ENCODE measurements at regions not wholly inside any gene's neighbourhood (a gene's known extent, or its start where the extent isn't known, plus 50 kb on each side); places are given as distances from the start of the nearest gene placed in this dataset.

GRCh38 chr14:58731465-58732293 is 93.9 kb downstream of the DACT1 start:
- H3K9me3 ChIP-seq: no peaks in the 10 kb centered on the region
- TF ChIP-seq POLR2A (IDR thresholded peaks at IDR 0.05) (no peak), POLR2AphosphoS5 (IDR thresholded peaks at IDR 0.05) (no peak), CTCF (IDR thresholded peaks at IDR 0.05) (no peak)
- H3K36me3 ChIP-seq: no peaks in the 10 kb centered on the region
- intact Hi-C loops (cut with DNase I): no loop called here
- H3K27me3 ChIP-seq (replicated peaks; ENCODE audit: insufficient read depth): no peaks in the 10 kb centered on the region
- no peaks in the 10 kb centered on the region for H3K4me1 ChIP-seq (replicated peaks)
- H3K4me3 ChIP-seq: no peak overlapping the region
- no peak overlapping the region for H3K27ac ChIP-seq
- no peak for DNase-seq (ENCODE audit: low spot score)
- WGBS: 82% methylated on average over 2 of the region's 2 CpGs

GRCh38 chr14:58732387-58732786 is 94.6 kb downstream of the DACT1 start:
- TF ChIP-seq POLR2A (IDR thresholded peaks at IDR 0.05) (no peak), CTCF (IDR thresholded peaks at IDR 0.05) (no peak), POLR2AphosphoS5 (IDR thresholded peaks at IDR 0.05) (no peak)
- Histone ChIP-seq H3K27ac (no peak overlapping the region), H3K4me1 (replicated peaks) (no peaks in the 10 kb centered on the region), H3K36me3 (no peaks in the 10 kb centered on the region), H3K9me3 (no peaks in the 10 kb centered on the region), H3K27me3 (replicated peaks; ENCODE audit: insufficient read depth) (no peaks in the 10 kb centered on the region), H3K4me3 (no peak overlapping the region)
- intact Hi-C loops (cut with DNase I): no loop called here
- no peak for DNase-seq (ENCODE audit: low spot score)

- WGBS: 94% methylated on average over 1 of the region's 1 CpG
- Histone ChIP-seq H3K9me3 (no peaks in the 10 kb centered on the region), H3K4me1 (replicated peaks) (no peaks in the 10 kb centered on the region), H3K27ac (no peak overlapping the region), H3K4me3 (no peak overlapping the region), H3K27me3 (replicated peaks; ENCODE audit: insufficient read depth) (no peaks in the 10 kb centered on the region), H3K36me3 (no peaks in the 10 kb centered on the region)
- intact Hi-C loops (cut with DNase I): no loop called here
- DNase-seq (ENCODE audit: low spot score): no peak
- TF ChIP-seq CTCF (IDR thresholded peaks at IDR 0.05) (no peak), POLR2A (IDR thresholded peaks at IDR 0.05) (no peak), POLR2AphosphoS5 (IDR thresholded peaks at IDR 0.05) (no peak)
Observed at GRCh38 chr14:58733451-58734208, 95.9 kb downstream of the DACT1 start.

- H3K36me3 ChIP-seq: no peaks in the 10 kb centered on the region
- intact Hi-C loops (cut with DNase I): no loop called here
- no peaks in the 10 kb centered on the region for H3K27me3 ChIP-seq (replicated peaks; ENCODE audit: insufficient read depth)
- H3K4me1 ChIP-seq (replicated peaks): no peaks in the 10 kb centered on the region
- 79% methylated on average over 4 of the region's 4 CpGs for WGBS
- TF ChIP-seq CTCF (IDR thresholded peaks at IDR 0.05) (no peak), POLR2A (IDR thresholded peaks at IDR 0.05) (no peak), POLR2AphosphoS5 (IDR thresholded peaks at IDR 0.05) (no peak)
- no peak overlapping the region for H3K27ac ChIP-seq
- no peak overlapping the region for H3K4me3 ChIP-seq
- no peak for DNase-seq (ENCODE audit: low spot score)
- H3K9me3 ChIP-seq: no peaks in the 10 kb centered on the region
Observed at GRCh38 chr14:58735596-58735995, 97.8 kb downstream of the DACT1 start.

All from prostate gland (tissue), 2 donors.